Glutamatergic neuron (in vitro differentiated cells): ENCODE measurements at regions not wholly inside any gene's neighbourhood (a gene's known extent, or its start where the extent isn't known, plus 50 kb on each side); places are given as distances from the start of the nearest gene placed in this dataset.

ENCODE experiments used
- DNase-seq: peaks from one replicate; pipeline ENCODE4 v3.0.0; 2022
- H3K27ac Mint-ChIP-seq: one replicate; pipeline ENCODE4 v1.8.0; 2020; ENCODE audit warnings: mild to moderate bottlenecking, mixed read lengths, inconsistent platforms; ENCODE audit not compliant: unreplicated experiment
- H3K27me3 Mint-ChIP-seq: one replicate; pipeline ENCODE4 v1.8.0; 2020; ENCODE audit warnings: mild to moderate bottlenecking, moderate library complexity, mixed read lengths, inconsistent platforms; ENCODE audit not compliant: unreplicated experiment
- H3K36me3 Mint-ChIP-seq: one replicate; pipeline ENCODE4 v1.8.0; 2020; ENCODE audit warnings: mild to moderate bottlenecking, mixed read lengths, inconsistent platforms; ENCODE audit not compliant: unreplicated experiment
- H3K4me1 Mint-ChIP-seq: one replicate; pipeline ENCODE4 v1.8.0; 2020; ENCODE audit warnings: mild to moderate bottlenecking, low read depth, mixed read lengths, inconsistent platforms; ENCODE audit not compliant: unreplicated experiment
- H3K4me3 Mint-ChIP-seq: one replicate; pipeline ENCODE4 v1.8.0; 2020; ENCODE audit warnings: mild to moderate bottlenecking, mixed read lengths, inconsistent platforms; ENCODE audit not compliant: unreplicated experiment
- H3K9me3 Mint-ChIP-seq: one replicate; pipeline ENCODE4 v1.8.0; 2020; ENCODE audit warnings: mild to moderate bottlenecking, moderate library complexity, mixed read lengths, inconsistent platforms; ENCODE audit not compliant: unreplicated experiment
- TF ChIP-seq, protein P1 (sequence below): fragments of 200-600 bp; sonication (generic); IDR thresholded peaks from one replicate; pipeline ENCODE4 v1.5.0; 2021; ENCODE audit not compliant: partially characterized antibody, unreplicated experiment

DNA sequence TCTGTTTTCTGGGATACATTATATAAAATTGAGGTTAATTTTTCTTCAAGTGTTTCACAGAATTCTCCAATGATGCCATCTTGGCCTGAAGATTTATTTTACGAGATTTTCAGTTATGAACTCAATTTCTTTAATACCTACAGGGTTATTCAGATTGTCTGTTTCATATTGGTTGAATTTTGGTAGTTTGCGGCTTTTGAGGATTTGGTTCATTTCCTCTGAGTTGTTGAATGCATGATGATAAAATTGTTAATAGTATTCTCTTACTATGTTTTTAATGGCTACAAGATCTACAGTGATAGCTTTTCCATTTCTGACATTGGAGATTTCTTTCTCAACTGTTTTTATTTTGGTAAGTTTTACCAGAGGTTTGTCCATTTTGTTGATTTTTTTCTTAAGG, 63.9 kb upstream of the PTPRG start:
- no peak for DNase-seq
- H3K4me3 Mint-ChIP-seq = no peak overlapping the region
- H3K36me3 Mint-ChIP-seq = peaks cover 7% of the 10 kb centered on the region
- peaks cover 3% of the 10 kb centered on the region for H3K9me3 Mint-ChIP-seq
- no peak overlapping the region for H3K27ac Mint-ChIP-seq
- TF ChIP-seq, protein P1, sequence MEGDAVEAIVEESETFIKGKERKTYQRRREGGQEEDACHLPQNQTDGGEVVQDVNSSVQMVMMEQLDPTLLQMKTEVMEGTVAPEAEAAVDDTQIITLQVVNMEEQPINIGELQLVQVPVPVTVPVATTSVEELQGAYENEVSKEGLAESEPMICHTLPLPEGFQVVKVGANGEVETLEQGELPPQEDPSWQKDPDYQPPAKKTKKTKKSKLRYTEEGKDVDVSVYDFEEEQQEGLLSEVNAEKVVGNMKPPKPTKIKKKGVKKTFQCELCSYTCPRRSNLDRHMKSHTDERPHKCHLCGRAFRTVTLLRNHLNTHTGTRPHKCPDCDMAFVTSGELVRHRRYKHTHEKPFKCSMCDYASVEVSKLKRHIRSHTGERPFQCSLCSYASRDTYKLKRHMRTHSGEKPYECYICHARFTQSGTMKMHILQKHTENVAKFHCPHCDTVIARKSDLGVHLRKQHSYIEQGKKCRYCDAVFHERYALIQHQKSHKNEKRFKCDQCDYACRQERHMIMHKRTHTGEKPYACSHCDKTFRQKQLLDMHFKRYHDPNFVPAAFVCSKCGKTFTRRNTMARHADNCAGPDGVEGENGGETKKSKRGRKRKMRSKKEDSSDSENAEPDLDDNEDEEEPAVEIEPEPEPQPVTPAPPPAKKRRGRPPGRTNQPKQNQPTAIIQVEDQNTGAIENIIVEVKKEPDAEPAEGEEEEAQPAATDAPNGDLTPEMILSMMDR = no peak
- no peaks in the 10 kb centered on the region for H3K4me1 Mint-ChIP-seq
- no peaks in the 10 kb centered on the region for H3K27me3 Mint-ChIP-seq

GRCh38 chr3:61505197-61505596, 56.2 kb upstream of the PTPRG start:
- Mint-ChIP-seq H3K4me3 (no peak overlapping the region), H3K9me3 (peaks cover 6% of the 10 kb centered on the region), H3K27ac (no peak overlapping the region), H3K27me3 (no peaks in the 10 kb centered on the region), H3K36me3 (peaks cover 11% of the 10 kb centered on the region), H3K4me1 (no peaks in the 10 kb centered on the region)
- TF ChIP-seq, protein P1 = no peak
- DNase-seq = no peak

GRCh38 chr3:61507946-61508345, 53.4 kb upstream of the PTPRG start:
- TF ChIP-seq, protein P1 = no peak
- H3K27ac Mint-ChIP-seq = no peak overlapping the region
- peaks cover 2% of the 10 kb centered on the region for H3K27me3 Mint-ChIP-seq
- no peak overlapping the region for H3K4me3 Mint-ChIP-seq
- no peaks in the 10 kb centered on the region for H3K4me1 Mint-ChIP-seq
- no peaks in the 10 kb centered on the region for H3K36me3 Mint-ChIP-seq
- peaks cover 6% of the 10 kb centered on the region for H3K9me3 Mint-ChIP-seq
- DNase-seq = no peak
